ENCODE measurements at regions not wholly inside any gene's neighbourhood (a gene's known extent, or its start where the extent isn't known, plus 50 kb on each side); places are given as distances from the start of the nearest gene placed in this dataset.
A peak's percentile ranks its signal among the peaks of the same experiment; 100 is the strongest.
"Not testable (repeated sequence)": the region's sequence is repeated elsewhere in the genome, so short reads cannot be mapped to it uniquely, and the experiment has no call there.

- DNase-seq: not testable (repeated sequence)
These were observed 87.5 kb downstream of the MRPL57 start for GRCh38 chr13:21263909-21264308.

DNA sequence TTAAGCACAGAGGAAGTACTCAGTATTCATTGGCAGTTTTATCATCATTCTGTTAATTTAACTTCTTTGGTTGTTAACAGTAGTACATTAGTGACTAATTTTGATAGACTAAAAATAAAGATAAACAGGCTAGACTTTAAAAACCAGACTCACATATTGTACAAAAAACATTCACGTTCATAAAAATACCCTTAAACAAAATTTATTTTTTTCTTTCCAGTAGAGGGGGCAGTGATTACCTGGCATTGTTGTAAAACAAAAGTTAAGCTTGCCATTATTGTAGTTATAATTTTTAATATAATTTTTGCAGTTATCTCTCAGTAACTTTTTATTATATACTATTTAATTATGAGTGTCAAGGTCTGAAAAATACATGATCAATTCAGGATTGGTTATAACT is 92.0 kb downstream of the MRPL57 start:
- DNase-seq: not testable (repeated sequence)

DNA sequence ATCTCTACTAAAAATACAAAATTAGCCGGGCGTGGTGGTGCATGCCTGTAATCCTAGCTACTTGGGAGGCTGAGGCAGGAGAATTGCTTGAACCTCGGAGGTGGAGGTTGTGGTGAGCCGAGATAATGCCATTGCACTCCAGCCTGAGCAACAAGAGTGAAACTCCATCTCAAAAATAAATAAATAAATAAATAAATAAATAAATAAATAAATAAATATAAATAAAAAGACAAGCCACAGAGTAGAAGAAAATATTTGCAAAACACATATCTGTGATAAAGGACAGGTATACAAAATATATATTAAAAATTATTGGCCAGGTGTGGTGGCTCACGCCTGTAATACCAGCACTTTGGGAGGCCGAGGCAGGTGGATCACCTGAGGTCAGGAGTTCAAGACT is 96.0 kb downstream of the MRPL57 start:
- DNase-seq: not testable (repeated sequence)

- not testable (repeated sequence) for DNase-seq
These were observed 98.0 kb downstream of the MRPL57 start for GRCh38 chr13:21274457-21274856.

- no peak for DNase-seq
These were observed 105.6 kb downstream of the MRPL57 start for GRCh38 chr13:21282065-21282464.

DNA sequence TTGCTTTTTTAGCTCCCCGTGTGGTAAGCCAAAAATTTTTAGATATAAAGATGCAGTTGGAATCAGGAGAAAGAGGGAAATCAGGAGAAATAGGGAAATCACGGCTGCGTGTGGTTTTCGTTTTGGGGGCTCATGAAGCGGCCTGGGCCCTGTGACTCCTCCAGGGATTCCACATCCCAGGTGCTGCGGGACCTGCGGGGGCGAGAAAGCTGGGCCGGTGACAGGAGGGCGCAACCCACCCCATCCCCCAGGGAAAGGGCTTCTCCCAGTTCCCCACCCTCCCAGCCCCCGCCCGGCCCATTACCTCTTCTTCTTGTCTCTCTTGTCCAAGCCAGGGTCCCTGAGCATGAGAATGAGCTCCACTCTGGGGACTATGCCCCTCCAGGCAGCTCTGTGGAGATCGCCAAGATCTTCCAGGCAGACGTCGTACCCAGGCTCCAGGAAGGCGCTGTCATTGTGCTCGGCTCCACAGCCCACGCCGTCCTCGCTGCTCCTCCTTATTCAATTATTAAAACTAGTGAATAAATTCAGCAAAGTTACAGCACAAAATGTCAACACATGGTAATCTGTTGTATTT is 111.0 kb downstream of the MRPL57 start:
- DNase-seq: no peak

DNA sequence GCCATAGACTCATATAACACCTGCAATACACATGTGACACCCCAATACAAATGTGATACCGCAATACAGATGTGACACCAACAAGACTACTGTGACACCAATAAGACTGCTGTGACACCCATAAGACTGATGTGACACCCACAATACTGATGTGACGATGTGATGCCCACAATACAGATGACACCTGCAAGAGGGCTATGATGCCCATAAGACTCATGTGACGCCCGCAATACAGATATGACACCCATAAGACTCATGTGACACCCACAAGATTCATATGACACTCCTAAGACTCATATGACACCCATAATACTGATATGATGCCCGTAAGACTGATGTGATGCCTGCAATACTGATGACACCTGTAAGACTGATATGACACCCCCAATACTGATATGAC is 113.0 kb downstream of the MRPL57 start:
- DNase-seq: no peak

DNA sequence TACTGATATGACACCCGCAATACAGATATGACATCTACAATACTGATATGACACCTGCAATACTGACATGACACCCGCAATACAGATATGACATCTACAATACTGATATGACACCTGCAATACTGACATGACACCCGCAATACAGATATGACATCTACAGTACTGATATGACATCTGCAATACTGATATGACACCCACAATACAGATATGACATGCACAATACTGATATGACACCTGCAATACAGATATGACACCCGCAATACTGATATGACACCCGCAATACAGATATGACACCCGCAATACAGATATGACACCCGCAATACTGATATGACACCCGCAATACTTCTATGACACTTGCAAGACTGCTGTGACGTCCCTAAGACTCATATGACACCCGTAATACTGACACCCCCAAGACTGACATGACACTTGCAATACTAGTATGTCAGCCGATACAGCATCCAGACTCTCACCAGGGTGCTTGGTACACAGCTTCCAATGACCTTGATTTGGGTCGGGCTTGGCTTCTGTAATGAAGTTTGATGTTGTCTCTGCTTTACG is 114.1 kb downstream of the MRPL57 start:
- not testable (repeated sequence) for DNase-seq

- DNase-seq: no peak
These were observed 115.4 kb downstream of the MRPL57 start for GRCh38 chr13:21291840-21292239.

GRCh38 chr13:21296991-21297390 is 120.5 kb downstream of the MRPL57 start:
- not testable (repeated sequence) for DNase-seq

DNA sequence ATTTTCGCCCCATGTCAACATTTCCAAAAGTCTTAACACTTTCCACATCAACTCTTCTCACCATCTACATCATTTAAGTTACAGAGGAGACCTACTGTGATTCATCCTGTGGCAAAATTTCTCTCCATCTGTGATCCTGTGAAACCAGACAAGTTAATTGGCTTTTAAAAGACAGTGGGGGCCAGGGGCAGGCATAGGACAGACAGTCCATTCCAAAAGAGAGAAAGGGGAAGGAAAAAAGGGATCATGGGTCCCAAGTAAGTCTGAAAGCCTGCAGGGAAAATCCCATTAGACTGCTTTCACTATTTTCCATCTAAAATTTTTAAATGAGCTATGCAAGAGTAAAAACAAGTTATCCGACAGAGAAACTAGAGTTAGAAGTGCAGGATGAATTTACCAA is 121.0 kb downstream of the MRPL57 start:
- no peak for DNase-seq

- DNase-seq: peak; percentile 71
These were observed 121.7 kb downstream of the MRPL57 start for GRCh38 chr13:21297914-21298831.

DNA sequence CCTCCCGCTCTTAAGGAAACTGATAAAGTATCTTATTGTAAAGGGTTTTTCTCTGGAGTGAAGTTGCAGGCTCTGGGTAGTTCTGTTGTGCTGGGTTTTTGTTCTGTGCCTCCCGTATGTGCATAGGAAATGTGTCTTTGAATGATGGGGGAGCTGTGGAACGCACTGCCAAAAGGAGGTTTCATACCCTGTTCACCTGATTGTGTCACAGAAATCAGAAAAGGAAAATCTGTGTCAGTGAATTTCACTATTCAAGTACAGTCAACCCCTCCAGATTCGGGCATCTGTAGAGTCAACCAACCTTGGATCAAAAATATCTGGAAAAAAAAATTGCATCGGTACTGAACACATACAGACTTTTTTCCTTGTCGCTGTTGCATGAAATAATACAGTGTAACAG is 127.8 kb downstream of the MRPL57 start:
- DNase-seq: no peak

- DNase-seq: not testable (repeated sequence)
These were observed 130.0 kb downstream of the MRPL57 start for GRCh38 chr13:21306300-21307073.

DNA sequence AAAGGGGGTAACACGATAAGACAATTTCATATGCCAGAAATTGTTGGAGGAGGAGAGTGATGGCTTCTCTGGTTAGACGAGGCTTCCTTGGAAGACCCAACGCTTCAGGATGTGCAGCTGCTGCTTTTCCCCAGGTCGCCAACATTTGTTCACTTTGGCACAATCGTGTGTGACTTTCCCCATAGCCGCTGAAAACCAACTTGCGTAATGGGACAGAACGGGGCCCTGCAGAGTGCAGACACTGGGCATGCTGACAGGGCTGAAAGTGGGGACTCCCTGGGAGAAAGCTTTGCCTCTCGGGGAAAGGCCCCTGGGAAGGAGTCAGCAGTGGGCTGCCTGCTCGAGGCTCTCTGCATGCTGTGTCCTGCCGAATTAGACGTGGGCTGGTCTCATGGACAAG is 130.7 kb downstream of the MRPL57 start:
- not testable (repeated sequence) for DNase-seq

- no peak for DNase-seq
These were observed 132.4 kb downstream of the MRPL57 start for GRCh38 chr13:21308906-21309305.

DNA sequence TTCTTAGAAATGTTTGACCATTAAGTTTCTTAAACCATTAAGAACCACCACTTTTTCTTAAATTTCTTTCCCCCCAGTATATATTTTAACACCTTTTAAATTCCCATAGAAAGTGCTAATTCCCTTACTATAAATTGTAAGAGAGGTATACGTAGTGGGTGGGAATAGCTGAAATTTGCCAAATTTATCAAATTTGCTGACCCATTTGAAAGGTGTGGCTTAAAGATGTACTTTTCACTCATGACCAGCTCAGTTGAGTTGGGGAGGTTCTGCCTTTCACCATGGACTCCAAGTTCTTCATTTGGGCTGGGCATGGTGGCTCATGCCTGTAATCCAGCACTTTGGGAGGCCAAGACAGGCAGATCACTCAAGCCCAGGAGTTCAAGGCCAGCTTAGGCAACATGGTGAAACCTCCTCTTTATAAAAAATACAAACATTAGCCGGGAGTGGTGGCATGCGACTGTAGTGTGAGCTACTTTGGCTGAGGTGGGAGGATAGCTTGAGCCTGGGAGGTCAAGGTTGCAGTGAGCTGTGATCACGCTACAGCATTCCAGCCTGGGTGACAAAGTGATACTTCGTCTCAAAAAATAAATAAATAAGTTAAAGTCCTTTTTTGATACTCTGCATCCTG is 133.2 kb downstream of the MRPL57 start:
- no peak for DNase-seq

DNA sequence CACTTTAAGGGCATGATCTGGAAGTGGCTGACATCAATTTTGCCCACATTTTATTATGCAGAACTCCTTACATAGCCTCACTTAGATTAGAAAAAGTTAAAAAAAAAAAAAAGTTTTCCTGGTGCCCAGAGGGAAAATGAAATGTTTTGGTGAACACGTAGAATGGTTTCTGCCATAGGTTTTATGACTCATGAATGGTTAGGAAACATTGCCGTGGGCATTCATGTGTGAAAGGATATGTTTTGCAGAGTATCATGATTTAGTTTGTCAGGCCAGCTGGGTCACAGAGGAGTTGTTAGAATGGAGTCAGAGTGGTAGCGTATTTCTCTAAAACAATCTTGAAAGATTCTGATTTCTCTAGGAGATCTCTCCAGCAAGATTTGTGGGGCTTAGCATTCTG is 133.8 kb downstream of the MRPL57 start:
- no peak for DNase-seq

- DNase-seq: not testable (repeated sequence)
These were observed 138.5 kb downstream of the MRPL57 start for GRCh38 chr13:21314976-21315375.

- DNase-seq: no peak
These were observed 139.9 kb downstream of the MRPL57 start for GRCh38 chr13:21316376-21316775.

- DNase-seq: no peak
These were observed 140.1 kb downstream of the ZDHHC20 start for GRCh38 chr13:21318891-21319532.

All from SIG-M5 (cell line).